SW 1271 (cell line): ENCODE measurements at regions not wholly inside any gene's neighbourhood (a gene's known extent, or its start where the extent isn't known, plus 50 kb on each side); places are given as distances from the start of the nearest gene placed in this dataset.
"Not testable (repeated sequence)": the region's sequence is repeated elsewhere in the genome, so short reads cannot be mapped to it uniquely, and the experiment has no call there.

ENCODE experiments used
- DNase-seq, 2 experiments: peaks; one replicate each; lab custom pipeline; 2025; lab: John Stamatoyannopoulos, UW

GRCh38 chr13:50485979-50486935 is 357.2 kb downstream of the DLEU7 start:
- no peak for DNase-seq

- DNase-seq = no peak
These were observed 349.8 kb downstream of the DLEU7 start for GRCh38 chr13:50493683-50494082.

- DNase-seq = no peak
These were observed 349.4 kb downstream of the DLEU7 start for GRCh38 chr13:50494138-50494537.

GRCh38 chr13:50503212-50503611 is 340.3 kb downstream of the DLEU7 start:
- DNase-seq = not testable (repeated sequence)

GRCh38 chr13:50509167-50509566 is 334.3 kb downstream of the DLEU7 start:
- DNase-seq = no peak

GRCh38 chr13:50509771-50510441 is 333.6 kb downstream of the DLEU7 start:
- no peak for DNase-seq

- not testable (repeated sequence) for DNase-seq
These were observed 332.5 kb downstream of the DLEU7 start for GRCh38 chr13:50510885-50511545.

GRCh38 chr13:50511877-50512341 is 331.6 kb downstream of the DLEU7 start:
- no peak for DNase-seq

GRCh38 chr13:50512474-50513299 is 330.8 kb downstream of the DLEU7 start:
- DNase-seq = no peak

- no peak for DNase-seq
These were observed 330.1 kb downstream of the DLEU7 start for GRCh38 chr13:50513300-50513877.

- no peak for DNase-seq
These were observed 329.2 kb downstream of the DLEU7 start for GRCh38 chr13:50514249-50514648.

- DNase-seq = no peak
These were observed 325.4 kb downstream of the DLEU7 start for GRCh38 chr13:50518131-50518530.

GRCh38 chr13:50518781-50519201 is 324.7 kb downstream of the DLEU7 start:
- DNase-seq = no peak

- DNase-seq = no peak
These were observed 323.6 kb downstream of the DLEU7 start for GRCh38 chr13:50519866-50520265.

GRCh38 chr13:50521006-50521830 is 322.3 kb downstream of the DLEU7 start:
- no peak for DNase-seq

GRCh38 chr13:50521831-50522149 is 321.7 kb downstream of the DLEU7 start:
- DNase-seq = no peak

GRCh38 chr13:50522506-50522905 is 321.0 kb downstream of the DLEU7 start:
- no peak for DNase-seq

GRCh38 chr13:50523307-50523706 is 320.2 kb downstream of the DLEU7 start:
- DNase-seq = no peak

GRCh38 chr13:50524560-50524959 is 318.9 kb downstream of the DLEU7 start:
- DNase-seq = no peak

- no peak for DNase-seq
These were observed 316.8 kb downstream of the DLEU7 start for GRCh38 chr13:50526661-50527071.
